Mucosa of descending colon (tissue), 3 donors: ENCODE measurements at regions not wholly inside any gene's neighbourhood (a gene's known extent, or its start where the extent isn't known, plus 50 kb on each side); places are given as distances from the start of the nearest gene placed in this dataset.
"Not testable (repeated sequence)": the region's sequence is repeated elsewhere in the genome, so short reads cannot be mapped to it uniquely, and the experiment has no call there.

Experiments used
- ATAC-seq: fragments of 200-7000 bp; cut with Tn5 transposase; one replicate; pipeline ENCODE4 v1.9.1; 2020; ENCODE audit warnings: mild to moderate bottlenecking, moderate library complexity
- DNase-seq, 3 donors: peaks; one replicate each; pipeline ENCODE4 v3.0.0-alpha.2; 2020
- H3K36me3 ChIP-seq: fragments of 200-600 bp; one replicate; pipeline ENCODE4 v1.8.0; 2021; ENCODE audit warnings: low read depth, mild to moderate bottlenecking
- H3K4me1 ChIP-seq: fragments of 200-600 bp; one replicate; pipeline ENCODE4 v1.8.0; 2021; ENCODE audit warnings: low read depth, mild to moderate bottlenecking
- H3K4me3 ChIP-seq: fragments of 200-600 bp; one replicate; pipeline ENCODE4 v1.8.0; 2021; ENCODE audit warnings: mild to moderate bottlenecking
- H3K9me3 ChIP-seq: fragments of 200-600 bp; one replicate; pipeline ENCODE4 v1.8.0; 2021; ENCODE audit warnings: mild to moderate bottlenecking
- CTCF ChIP-seq: fragments of 200-600 bp; IDR thresholded peaks from one replicate; pipeline ENCODE4 v1.8.0; 2022; ENCODE audit warnings: antibody characterized with exemption, mild to moderate bottlenecking
- intact Hi-C, 2 donors: fragments of 100-400 bp; cut with DNase I in 1 of 2; cut with micrococcal nuclease in 1 of 2; formaldehyde crosslinking; loops; one replicate each; pipeline versions ENCODE4 v1.11.0 to v1.11.1; 2022; cut with DNase I, micrococcal nuclease
- donor health status: DM: no; HTN: no; CAD: no; lungs with moderate emphysema.
- donor health status: DM: no; HTN: no; CAD: no.
- donor health status: DM: no; HTN: yes; CAD: no.

GRCh38 chr5:54793468-54794134 is 191.8 kb downstream of the ESM1 start:
- intact Hi-C loops = no loop called here
- Histone ChIP-seq H3K9me3 (no peaks in the 10 kb centered on the region), H3K36me3 (no peaks in the 10 kb centered on the region), H3K4me1 (no peaks in the 10 kb centered on the region), H3K4me3 (no peak overlapping the region)
- DNase-seq (no peak), ATAC-seq (no peak)
- no peak for TF ChIP-seq CTCF

GRCh38 chr5:54792611-54793404 is 192.6 kb downstream of the ESM1 start:
- no peak for TF ChIP-seq CTCF
- Histone ChIP-seq H3K9me3 (no peaks in the 10 kb centered on the region), H3K36me3 (no peaks in the 10 kb centered on the region), H3K4me1 (no peaks in the 10 kb centered on the region), H3K4me3 (no peak overlapping the region)
- no peak for DNase-seq
- no peak for ATAC-seq
- intact Hi-C loops = no loop called here

DNA sequence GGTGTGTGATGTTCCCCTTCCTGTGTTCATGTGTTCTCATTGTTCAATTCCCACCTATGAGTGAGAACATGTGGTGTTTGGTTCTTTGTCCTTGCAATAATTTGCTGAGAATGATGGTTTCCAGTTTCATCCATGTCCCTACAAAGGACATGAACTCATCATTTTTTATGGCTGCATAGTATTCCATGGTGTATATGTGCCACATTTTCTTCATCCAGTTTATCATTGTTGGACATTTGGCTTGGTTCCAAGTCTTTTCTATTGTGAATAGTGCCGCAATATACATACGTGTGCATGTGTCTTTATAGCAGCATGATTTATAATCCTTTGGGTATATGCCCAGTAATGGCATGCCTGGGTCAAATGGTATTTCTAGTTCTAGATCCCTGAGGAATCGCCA is 197.5 kb downstream of the ESM1 start:
- H3K9me3 ChIP-seq, H3K4me1 ChIP-seq, DNase-seq, H3K36me3 ChIP-seq, H3K4me3 ChIP-seq, ATAC-seq, intact Hi-C loops: not testable (repeated sequence)

DNA sequence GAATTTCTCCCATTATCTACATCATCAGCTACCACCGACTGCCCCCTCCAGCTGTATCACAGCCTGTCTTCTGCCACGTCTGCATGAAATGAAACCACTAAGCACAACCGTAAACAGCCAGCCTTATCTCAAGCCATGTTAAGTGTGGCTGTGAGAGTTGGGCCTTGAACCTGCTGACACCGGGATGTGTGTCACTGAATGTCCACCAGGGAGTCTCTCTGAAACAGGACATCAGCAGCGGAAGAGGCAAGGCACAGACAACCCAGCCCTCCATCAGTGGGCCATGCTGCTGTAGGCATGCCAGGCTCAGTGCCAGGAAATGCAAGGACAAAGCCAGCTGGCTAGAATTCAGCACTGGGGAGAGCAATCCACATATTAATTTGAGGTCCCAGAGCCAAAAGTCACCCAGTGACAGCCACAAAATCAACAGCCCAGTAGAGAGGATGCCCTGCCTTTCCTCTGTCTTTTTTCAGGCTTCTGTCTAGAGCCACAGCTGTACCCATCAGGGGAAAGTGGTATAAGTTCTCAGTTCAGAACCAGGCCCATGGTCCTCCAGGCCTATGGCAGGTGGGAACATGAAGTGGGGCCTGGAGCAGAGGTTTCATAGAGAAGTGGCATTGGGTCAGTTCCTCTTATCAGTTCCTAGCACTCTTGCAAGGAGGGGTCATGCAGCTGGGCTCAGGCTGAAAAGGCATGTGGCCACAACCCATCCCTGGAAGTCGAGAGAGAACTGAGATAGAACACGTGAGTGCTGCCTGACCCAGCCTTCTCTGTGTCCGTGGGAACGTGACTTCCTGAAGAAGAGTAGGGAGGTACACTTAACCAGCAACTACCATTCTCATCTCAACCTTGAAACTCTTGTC is 199.4 kb downstream of the ESM1 start:
- Histone ChIP-seq H3K4me1 (no peaks in the 10 kb centered on the region), H3K4me3 (no peak overlapping the region), H3K36me3 (no peaks in the 10 kb centered on the region), H3K9me3 (no peaks in the 10 kb centered on the region)
- peak; percentile 37 to 57 (median 40) for DNase-seq
- peak; percentile 80 for ATAC-seq
- intact Hi-C loops = no loop called here
- no peak for TF ChIP-seq CTCF

DNA sequence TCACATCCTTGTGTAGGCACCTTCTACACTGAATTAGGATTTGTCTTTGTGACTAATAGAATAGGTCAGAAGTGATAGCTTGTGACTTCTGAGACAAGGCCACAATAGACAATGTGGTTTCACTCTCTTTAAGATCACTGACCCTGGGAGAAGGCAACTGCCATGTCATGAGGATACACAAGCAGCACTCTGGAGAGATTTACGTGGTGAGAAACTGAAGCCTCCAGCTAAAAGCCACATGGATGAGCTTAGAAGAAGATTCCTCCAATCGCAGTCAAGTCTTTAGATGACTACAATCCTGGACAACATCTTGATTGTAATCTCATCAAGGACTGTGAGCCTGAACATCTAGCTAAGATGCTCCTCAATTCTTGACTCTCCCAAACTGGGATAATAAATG is 206.6 kb downstream of the ESM1 start:
- Histone ChIP-seq H3K4me3 (no peak overlapping the region), H3K4me1 (no peaks in the 10 kb centered on the region), H3K36me3 (no peaks in the 10 kb centered on the region), H3K9me3 (no peaks in the 10 kb centered on the region)
- ATAC-seq = no peak
- TF ChIP-seq CTCF = no peak
- no peak for DNase-seq
- intact Hi-C loops = no loop called here

- DNase-seq (no peak), ATAC-seq (no peak)
- TF ChIP-seq CTCF = no peak
- no peaks in the 10 kb centered on the region for H3K9me3 ChIP-seq
- H3K36me3 ChIP-seq = no peaks in the 10 kb centered on the region
- no peak overlapping the region for H3K4me3 ChIP-seq
- H3K4me1 ChIP-seq = no peaks in the 10 kb centered on the region
- intact Hi-C loops = no loop called here
Observed at GRCh38 chr5:54775645-54776044, 209.7 kb downstream of the ESM1 start.
